NOMO-1 treated with DMSO at 0.1 percent for 48 hours (cell line): ENCODE measurements at regions not wholly inside any gene's neighbourhood (a gene's known extent, or its start where the extent isn't known, plus 50 kb on each side); places are given as distances from the start of the nearest gene placed in this dataset.

Experiments used
- DNase-seq: peaks from one replicate; lab custom pipeline; 2025; ENCODE audit not compliant: unreplicated experiment; lab: John Stamatoyannopoulos, UW

- DNase-seq = no peak
These were observed 503.8 kb upstream of the ARRDC4 start for GRCh38 chr15:97456521-97457202.

- DNase-seq = no peak
These were observed 503.2 kb upstream of the ARRDC4 start for GRCh38 chr15:97457203-97457847.

GRCh38 chr15:97459771-97460170 lies 500.7 kb upstream of the ARRDC4 start:
- no peak for DNase-seq

- peak; percentile 13 for DNase-seq
These were observed 499.3 kb upstream of the ARRDC4 start for GRCh38 chr15:97461226-97461625.

- DNase-seq = no peak
These were observed 496.8 kb upstream of the ARRDC4 start for GRCh38 chr15:97463696-97464095.

DNA sequence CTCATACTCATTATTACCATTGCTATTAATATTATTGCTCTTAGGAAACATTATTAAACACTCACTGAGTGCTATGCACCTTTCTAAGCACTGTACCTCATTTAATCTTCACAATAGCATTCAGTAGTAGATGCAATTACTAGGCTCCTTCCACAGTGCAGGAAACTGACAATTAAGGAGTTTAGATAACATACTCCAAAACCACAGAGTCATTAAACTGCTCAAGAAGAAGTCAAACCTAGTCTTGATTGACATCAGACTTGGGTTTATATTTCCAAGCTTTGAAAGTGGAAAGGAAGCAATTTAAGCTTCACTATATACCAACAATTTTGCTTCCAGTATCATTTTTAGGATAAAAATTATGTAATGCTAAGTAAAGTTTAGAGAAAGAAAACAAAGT lies 490.1 kb upstream of the ARRDC4 start:
- peak; percentile 73 for DNase-seq

- DNase-seq = no peak
These were observed 486.9 kb upstream of the ARRDC4 start for GRCh38 chr15:97473627-97474026.

DNA sequence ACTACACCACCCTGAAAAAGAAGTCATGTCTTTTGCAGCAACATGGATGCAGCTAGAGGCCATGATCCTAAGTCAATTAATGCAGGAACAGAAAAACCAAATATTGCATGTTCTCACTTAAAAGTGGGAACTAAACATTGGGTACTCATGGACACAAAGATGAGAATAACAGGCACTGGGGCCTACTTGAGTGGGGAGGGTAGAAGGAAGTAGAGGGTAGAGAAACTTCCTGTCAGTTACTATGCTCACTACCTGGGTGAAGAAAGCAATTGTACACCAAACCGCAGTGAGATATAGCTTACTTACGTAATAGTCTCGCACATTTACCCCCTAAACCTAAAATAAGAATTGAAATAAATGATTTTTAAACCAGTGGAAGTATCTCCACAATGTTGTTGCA lies 480.5 kb upstream of the ARRDC4 start:
- peak; percentile 75 for DNase-seq

GRCh38 chr15:97482521-97482920 lies 478.0 kb upstream of the ARRDC4 start:
- DNase-seq = peak; percentile 25

- no peak for DNase-seq
These were observed 477.3 kb upstream of the ARRDC4 start for GRCh38 chr15:97483232-97483631.

- no peak for DNase-seq
These were observed 470.1 kb upstream of the ARRDC4 start for GRCh38 chr15:97490429-97490828.

- peak; percentile 97 for DNase-seq
These were observed 459.2 kb upstream of the ARRDC4 start for GRCh38 chr15:97501291-97501690.

- DNase-seq = no peak
These were observed 458.5 kb upstream of the ARRDC4 start for GRCh38 chr15:97502038-97502437.

- DNase-seq = peak; percentile 93
These were observed 456.3 kb upstream of the ARRDC4 start for GRCh38 chr15:97504031-97504792.

GRCh38 chr15:97517737-97518136 lies 442.8 kb upstream of the ARRDC4 start:
- peak; percentile 44 for DNase-seq

- DNase-seq = no peak
These were observed 439.8 kb upstream of the ARRDC4 start for GRCh38 chr15:97520689-97521088.

DNA sequence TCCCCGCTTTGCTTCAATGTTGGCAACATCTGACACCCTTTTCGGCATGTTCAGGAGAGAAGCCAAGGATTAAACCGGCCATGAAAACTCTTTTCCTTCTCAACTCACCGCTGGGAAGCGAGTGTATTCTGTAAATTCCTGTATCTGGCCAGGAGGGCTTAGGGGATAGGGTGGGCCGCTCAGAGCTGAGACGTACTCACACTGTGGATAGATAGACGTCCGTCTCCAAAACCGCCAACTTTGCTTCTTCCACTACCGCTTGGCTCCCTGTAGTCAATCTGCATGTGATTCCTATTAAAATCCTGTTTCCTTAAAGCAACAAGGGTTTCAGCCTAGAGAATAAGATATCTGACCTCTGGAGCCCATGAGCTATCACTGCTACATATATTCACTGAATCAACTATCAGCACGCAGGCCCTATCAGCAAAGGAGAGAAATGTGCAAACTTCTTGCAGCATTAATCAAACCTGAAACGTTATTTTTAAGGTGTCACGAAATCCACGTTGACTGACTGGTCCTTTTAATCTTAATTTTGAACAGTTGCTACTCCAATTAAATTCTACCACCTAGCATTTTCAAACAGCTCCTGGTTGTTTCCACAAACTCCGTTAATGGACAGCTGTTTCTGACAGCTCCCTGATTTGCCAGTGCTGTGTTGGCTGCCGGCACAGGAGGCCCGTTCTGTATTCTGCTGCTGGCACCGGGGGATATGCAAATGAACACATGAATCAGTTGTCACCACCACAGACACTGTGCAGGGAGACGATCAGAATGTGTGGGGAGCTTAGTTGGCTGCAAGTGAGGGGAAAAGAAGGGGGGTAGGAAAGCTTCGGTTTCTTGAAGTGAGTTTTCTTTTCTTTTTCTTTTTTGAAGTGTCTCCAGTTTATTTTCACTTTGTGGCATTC lies 438.9 kb upstream of the ARRDC4 start:
- peak; percentile 25 for DNase-seq

DNA sequence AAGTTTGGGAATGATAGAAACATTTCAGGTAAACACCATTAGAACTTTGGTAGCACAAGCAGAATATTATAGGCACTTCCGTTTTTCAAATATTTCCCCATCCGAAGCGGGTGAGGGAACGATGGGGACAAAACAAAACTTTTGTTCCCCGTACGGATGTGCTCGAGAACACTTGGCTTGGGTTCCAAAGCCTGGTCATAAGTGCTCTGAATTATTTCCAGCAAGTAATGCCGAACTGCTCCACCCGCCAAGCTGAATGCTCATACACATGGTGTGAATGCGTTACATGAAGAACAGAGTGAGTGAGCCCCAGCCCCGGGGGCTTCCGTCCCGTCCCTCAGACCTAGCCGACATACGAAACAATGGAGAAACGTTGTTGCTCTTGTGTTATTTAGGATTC lies 438.2 kb upstream of the ARRDC4 start:
- peak; percentile 38 for DNase-seq

GRCh38 chr15:97525809-97526208 lies 434.7 kb upstream of the ARRDC4 start:
- DNase-seq = peak; percentile 22

- DNase-seq = no peak
These were observed 432.3 kb upstream of the ARRDC4 start for GRCh38 chr15:97528238-97528637.

DNA sequence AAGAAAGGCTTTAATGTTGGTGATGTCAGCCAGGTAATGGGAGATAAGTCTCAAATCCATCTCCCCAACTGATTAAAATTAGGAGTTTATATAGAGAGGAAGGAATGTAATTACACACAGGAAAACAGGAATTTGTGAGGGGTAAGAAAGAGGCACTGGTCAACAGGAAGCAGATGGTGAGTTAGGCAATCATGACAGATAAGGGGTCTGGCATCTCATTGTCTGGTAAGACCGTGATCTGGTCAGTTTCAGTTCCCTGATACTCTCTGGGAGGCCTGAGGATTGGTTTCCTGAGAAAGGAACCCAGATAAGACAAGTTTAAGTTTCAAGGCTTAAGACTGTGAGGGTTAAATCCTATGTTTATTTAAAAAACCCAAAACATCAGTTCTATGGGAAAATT lies 414.7 kb upstream of the ARRDC4 start:
- peak; percentile 92 for DNase-seq
